ENCODE measurements at regions not wholly inside any gene's neighbourhood (a gene's known extent, or its start where the extent isn't known, plus 50 kb on each side); places are given as distances from the start of the nearest gene placed in this dataset.

- no peaks in the 10 kb centered on the region for H3K9me2 ChIP-seq (replicated peaks; ENCODE audit: insufficient read depth, low read length)
- H3F3A ChIP-seq (ENCODE audit: insufficient read depth, low read length) = no peaks in the 10 kb centered on the region
- H3K4me2 ChIP-seq (ENCODE audit: low read depth, low read length) = no peak overlapping the region
- peaks cover 14% of the 10 kb centered on the region for H3K4me1 ChIP-seq (ENCODE audit: low read length)
- no peak overlapping the region for H3K27ac ChIP-seq (ENCODE audit: low read length)
- no peak for TF ChIP-seq EZH2phosphoT487 (IDR thresholded peaks at IDR 0.05; ENCODE audit: low read length)
- no peak for TF ChIP-seq CTCF (IDR thresholded peaks at IDR 0.05; ENCODE audit: low read length)
- TF ChIP-seq EZH2 (optimal IDR thresholded peaks at IDR 0.05; ENCODE audit: low read depth, low read length) = no peak
- no peaks in the 10 kb centered on the region for H4K20me1 ChIP-seq (ENCODE audit: insufficient read depth, low read length)
- no peaks in the 10 kb centered on the region for H3K27me3 ChIP-seq (replicated peaks; ENCODE audit: insufficient read depth, low read length)
- H3K79me2 ChIP-seq (ENCODE audit: low read length) = no peaks in the 10 kb centered on the region
- no peaks in the 10 kb centered on the region for H3K9me3 ChIP-seq (replicated peaks; ENCODE audit: insufficient read depth, low read length)
- DNase-seq = no peak
- H3K36me3 ChIP-seq (replicated peaks; ENCODE audit: insufficient read depth, low read length) = no peaks in the 10 kb centered on the region
- H2AFZ ChIP-seq (ENCODE audit: low read length) = no peak overlapping the region
- H3K9ac ChIP-seq (ENCODE audit: low read length) = no peak overlapping the region
- H3K4me3 ChIP-seq (ENCODE audit: low read length) = no peak overlapping the region
These were observed 55.0 kb upstream of the LBX1 start for GRCh38 chr10:101284101-101284743.

- H4K20me1 ChIP-seq (ENCODE audit: insufficient read depth, low read length) = no peaks in the 10 kb centered on the region
- H3F3A ChIP-seq (ENCODE audit: insufficient read depth, low read length) = no peaks in the 10 kb centered on the region; the same call in 1 of the 2 replicates
- no peak for TF ChIP-seq CTCF (IDR thresholded peaks at IDR 0.05; ENCODE audit: low read length)
- no peak for TF ChIP-seq EZH2phosphoT487 (IDR thresholded peaks at IDR 0.05; ENCODE audit: low read length)
- no peak for TF ChIP-seq EZH2 (optimal IDR thresholded peaks at IDR 0.05; ENCODE audit: low read depth, low read length)
- no peaks in the 10 kb centered on the region for H3K36me3 ChIP-seq (replicated peaks; ENCODE audit: insufficient read depth, low read length)
- H3K9me3 ChIP-seq (replicated peaks; ENCODE audit: insufficient read depth, low read length) = no peaks in the 10 kb centered on the region
- H3K27ac ChIP-seq (ENCODE audit: low read length) = no peak overlapping the region
- no peak overlapping the region for H2AFZ ChIP-seq (ENCODE audit: low read length)
- DNase-seq = no peak
- no peaks in the 10 kb centered on the region for H3K79me2 ChIP-seq (ENCODE audit: low read length)
- H3K4me3 ChIP-seq (ENCODE audit: low read length) = no peak overlapping the region
- H3K9ac ChIP-seq (ENCODE audit: low read length) = no peak overlapping the region
- H3K27me3 ChIP-seq (replicated peaks; ENCODE audit: insufficient read depth, low read length) = no peaks in the 10 kb centered on the region
- H3K4me2 ChIP-seq (ENCODE audit: low read depth, low read length) = peak overlapping the region; percentile 4; the same call in 1 of the 2 replicates
- H3K9me2 ChIP-seq (replicated peaks; ENCODE audit: insufficient read depth, low read length) = no peaks in the 10 kb centered on the region
- H3K4me1 ChIP-seq (ENCODE audit: low read length) = peaks cover 20% of the 10 kb centered on the region
These were observed 55.6 kb upstream of the LBX1 start for GRCh38 chr10:101284744-101285463.

- Histone ChIP-seq H3F3A (ENCODE audit: insufficient read depth, low read length) (no peaks in the 10 kb centered on the region; the same call in 1 of the 2 replicates), H2AFZ (ENCODE audit: low read length) (no peak overlapping the region), H3K36me3 (replicated peaks; ENCODE audit: insufficient read depth, low read length) (no peaks in the 10 kb centered on the region), H3K9me2 (replicated peaks; ENCODE audit: insufficient read depth, low read length) (no peaks in the 10 kb centered on the region), H3K27ac (ENCODE audit: low read length) (no peak overlapping the region), H3K4me2 (ENCODE audit: low read depth, low read length) (peak overlapping the region; percentile 8; the same call in 1 of the 2 replicates), H3K4me3 (ENCODE audit: low read length) (no peak overlapping the region), H3K9me3 (replicated peaks; ENCODE audit: insufficient read depth, low read length) (no peaks in the 10 kb centered on the region), H3K4me1 (ENCODE audit: low read length) (peaks cover 25% of the 10 kb centered on the region), H3K27me3 (replicated peaks; ENCODE audit: insufficient read depth, low read length) (no peaks in the 10 kb centered on the region), H4K20me1 (ENCODE audit: insufficient read depth, low read length) (no peaks in the 10 kb centered on the region), H3K79me2 (ENCODE audit: low read length) (no peaks in the 10 kb centered on the region), H3K9ac (ENCODE audit: low read length) (no peak overlapping the region)
- peak; percentile 83 for DNase-seq
- TF ChIP-seq EZH2 (optimal IDR thresholded peaks at IDR 0.05; ENCODE audit: low read depth, low read length) (no peak), CTCF (IDR thresholded peaks at IDR 0.05; ENCODE audit: low read length) (no peak), EZH2phosphoT487 (IDR thresholded peaks at IDR 0.05; ENCODE audit: low read length) (no peak)
These were observed 56.3 kb upstream of the LBX1 start for GRCh38 chr10:101285519-101286070.
